SK-N-SH (cell line): ENCODE measurements at regions not wholly inside any gene's neighbourhood (a gene's known extent, or its start where the extent isn't known, plus 50 kb on each side); places are given as distances from the start of the nearest gene placed in this dataset.
"Not testable (repeated sequence)": the region's sequence is repeated elsewhere in the genome, so short reads cannot be mapped to it uniquely, and the experiment has no call there.

Source experiments
- CTCF ChIA-PET: fragments of 300-600, 350-600 bp; formaldehyde crosslinking; extraction: SDS; loops from one replicate; lab custom pipeline; 2021; lab: Yijun Ruan, JAX
- POLR2A ChIA-PET: fragments of 350-600 bp; sonication (Branson Sonifier 250); formaldehyde crosslinking; extraction: SDS; loops from one replicate; lab custom pipeline; 2020; ENCODE audit warnings: antibody characterized with exemption, inconsistent platforms; lab: Yijun Ruan, JAX
- DNase-seq: peaks from one replicate; pipeline ENCODE4 v3.0.0; 2012
- H2AFZ ChIP-seq: fragments of 200-600 bp; sonication (generic); 2 replicates; pipeline ENCODE4 v1.8.1; 2016; ENCODE audit warnings: antibody characterized with exemption, mild to moderate bottlenecking, low read depth
- H3F3A ChIP-seq: fragments of 200-600 bp; sonication (generic); replicated peaks from 2 replicates; pipeline ENCODE3; 2016; ENCODE audit warnings: antibody characterized with exemption, mild to moderate bottlenecking; ENCODE audit not compliant: insufficient read depth
- H3K27ac ChIP-seq, 2 experiments: fragments of 200-500 bp in 1 of 2; fragments of 200-600 bp in 1 of 2; sonication (Bioruptor generic) in 1 of 2; sonication (generic), shearing (Covaris generic) in 1 of 2; 2 replicates each; pipeline versions ENCODE4 v1.5.1 to v1.6.1; 2014 to 2016; ENCODE audit warnings: low read depth in 2 of 2, inconsistent platforms in 1 of 2, low read length in 1 of 2, mild to moderate bottlenecking in 1 of 2, mixed read lengths in 1 of 2
- H3K27me3 ChIP-seq: fragments of 200-600 bp; sonication (generic), shearing (Covaris generic); 2 replicates; pipeline ENCODE4 v1.6.1; 2016; ENCODE audit warnings: mixed run types; ENCODE audit not compliant: insufficient read depth
- H3K36me3 ChIP-seq, 2 experiments: fragments of 200-500 bp in 1 of 2; fragments of 200-600 bp in 1 of 2; sonication (Bioruptor generic) in 1 of 2; sonication (generic) in 1 of 2; replicated peaks in 1 of 2; 2 replicates each; pipeline versions ENCODE3 to v1.5.1; 2014 to 2016; ENCODE audit warnings: low read length in 1 of 2, mild to moderate bottlenecking in 1 of 2; ENCODE audit not compliant: insufficient read depth in 2 of 2, control insufficient read depth in 1 of 2
- H3K4me1 ChIP-seq, 2 experiments: fragments of 200-500 bp in 1 of 2; fragments of 200-600 bp in 1 of 2; sonication (Bioruptor generic) in 1 of 2; sonication (generic), shearing (Covaris generic) in 1 of 2; 2 replicates each; pipeline versions ENCODE4 v1.5.1 to v1.6.1; 2014 to 2016; ENCODE audit warnings: low read depth in 1 of 2, low read length in 1 of 2, mixed run types in 1 of 2; ENCODE audit not compliant: insufficient read depth in 2 of 2, control insufficient read depth in 1 of 2
- H3K4me2 ChIP-seq: fragments of 200-600 bp; sonication (generic), shearing (Covaris generic); 2 replicates; pipeline ENCODE4 v1.6.1; 2017; ENCODE audit warnings: mixed run types
- H3K4me3 ChIP-seq, 2 experiments: fragments of 200-500 bp in 1 of 2; fragments of 200-600 bp in 1 of 2; sonication (Bioruptor generic) in 1 of 2; sonication (generic), shearing (Covaris generic) in 1 of 2; 2 replicates each; pipeline versions ENCODE4 v1.5.1 to v1.8.1; 2014 to 2016; ENCODE audit warnings: low read depth in 2 of 2, inconsistent platforms in 1 of 2, low read length in 1 of 2, mild to moderate bottlenecking in 1 of 2, mixed read lengths in 1 of 2, moderate library complexity in 1 of 2
- H3K79me2 ChIP-seq: fragments of 200-600 bp; sonication (generic); 2 replicates; pipeline ENCODE4 v1.8.1; 2017; ENCODE audit warnings: mild to moderate bottlenecking; ENCODE audit not compliant: insufficient read depth
- H3K9ac ChIP-seq: fragments of 200-600 bp; sonication (generic); 2 replicates; pipeline ENCODE4 v1.6.1; 2017; ENCODE audit warnings: mixed run types
- H3K9me2 ChIP-seq: fragments of 200-600 bp; sonication (generic); 2 replicates; pipeline ENCODE4 v1.6.1; 2017; ENCODE audit warnings: mixed run types
- H3K9me3 ChIP-seq: fragments of 200-600 bp; sonication (generic); 2 replicates; pipeline ENCODE4 v1.6.1; 2017; ENCODE audit warnings: mixed run types, mild to moderate bottlenecking, moderate library complexity
- H4K20me1 ChIP-seq: fragments of 200-600 bp; sonication (generic); 2 replicates; pipeline ENCODE4 v1.6.1; 2017; ENCODE audit warnings: mild to moderate bottlenecking, mixed run types; ENCODE audit not compliant: insufficient read depth
- CHD2 ChIP-seq: fragments of 150-350 bp; IDR thresholded peaks from 2 replicates; pipeline ENCODE4 v1.6.1; 2018; ENCODE audit warnings: low read length; ENCODE audit not compliant: partially characterized antibody
- CTCF ChIP-seq: fragments of 200-600 bp; sonication (generic); IDR thresholded peaks from 2 replicates; pipeline ENCODE4 v1.6.1; 2017; ENCODE audit warnings: antibody characterized with exemption, mild to moderate bottlenecking, moderate library complexity
- FOXM1 ChIP-seq: IDR thresholded peaks from 2 replicates; pipeline ENCODE4 v1.4.0; 2012; ENCODE audit warnings: low read depth, mild to moderate bottlenecking
- GABPA ChIP-seq: IDR thresholded peaks from 2 replicates; pipeline ENCODE4 v1.4.0; 2012; ENCODE audit warnings: low read depth, mild to moderate bottlenecking
- IRF3 ChIP-seq: fragments of 150-350 bp; IDR thresholded peaks from 2 replicates; pipeline ENCODE4 v1.6.1; 2016; ENCODE audit warnings: mild to moderate bottlenecking, low read depth, low read length
- MAX ChIP-seq: IDR thresholded peaks from 2 replicates; pipeline ENCODE4 v1.4.0; 2012; ENCODE audit warnings: low read depth
- RAD21 ChIP-seq: IDR thresholded peaks from 2 replicates; pipeline ENCODE4 v1.6.1; 2012; ENCODE audit warnings: mild to moderate bottlenecking, low read length
- RFX5 ChIP-seq: IDR thresholded peaks from 2 replicates; pipeline ENCODE4 v1.6.1; 2012; ENCODE audit warnings: mild to moderate bottlenecking, improper control_type of control experiment, low read length
- TCF12 ChIP-seq: IDR thresholded peaks from 2 replicates; pipeline ENCODE4 v1.4.0; 2012
- YY1 ChIP-seq: IDR thresholded peaks from 2 replicates; pipeline ENCODE4 v1.4.0; 2012; ENCODE audit warnings: low read depth, mild to moderate bottlenecking
- ZBTB33 ChIP-seq: IDR thresholded peaks from 2 replicates; pipeline ENCODE4 v1.4.0; 2012; ENCODE audit warnings: low read depth, borderline replicate concordance
- WGBS: methylation state at CpG from one replicate; pipeline ENCODE4 v1.1.6; 2017; ENCODE audit warnings: low lambda C conversion rate; 5-methylcytosine and 5-hydroxymethylcytosine counted together

GRCh38 chr2:81363800-81364199 lies 1059.2 kb upstream of the LRRTM1 start:
- no peaks in the 10 kb centered on the region for H3K9me2 ChIP-seq
- H3K9me3 ChIP-seq: no peaks in the 10 kb centered on the region; the same call in 1 of the 2 replicates
- no peaks in the 10 kb centered on the region for H3K4me1 ChIP-seq
- no peak overlapping the region for H2AFZ ChIP-seq
- no peak overlapping the region for H3K27ac ChIP-seq
- no peak for TF ChIP-seq RFX5
- TF ChIP-seq ZBTB33: no peak
- TF ChIP-seq TCF12: no peak
- no peak for TF ChIP-seq MAX
- TF ChIP-seq CHD2: no peak
- TF ChIP-seq RAD21: no peak
- TF ChIP-seq FOXM1: no peak
- no peak for TF ChIP-seq GABPA
- no peak for TF ChIP-seq YY1
- TF ChIP-seq CTCF: no peak
- no peak for TF ChIP-seq IRF3
- no peak overlapping the region for H3K4me3 ChIP-seq
- no peak overlapping the region for H3K9ac ChIP-seq
- no peaks in the 10 kb centered on the region for H3K79me2 ChIP-seq
- H3F3A ChIP-seq: no peaks in the 10 kb centered on the region
- no peaks in the 10 kb centered on the region for H3K27me3 ChIP-seq
- no peaks in the 10 kb centered on the region for H3K36me3 ChIP-seq
- ChIA-PET POLR2A (no interaction called here), CTCF (no interaction called here)
- DNase-seq: no peak
- no peak overlapping the region for H3K4me2 ChIP-seq
- no peaks in the 10 kb centered on the region for H4K20me1 ChIP-seq

GRCh38 chr2:81362468-81362867 lies 1057.9 kb upstream of the LRRTM1 start:
- H3F3A ChIP-seq, H3K4me3 ChIP-seq, H3K9ac ChIP-seq, H3K4me1 ChIP-seq, H3K79me2 ChIP-seq, H3K9me2 ChIP-seq, H3K4me2 ChIP-seq, H3K27ac ChIP-seq, H4K20me1 ChIP-seq, H2AFZ ChIP-seq, H3K27me3 ChIP-seq, DNase-seq, H3K9me3 ChIP-seq, H3K36me3 ChIP-seq, POLR2A ChIA-PET, CTCF ChIA-PET: not testable (repeated sequence)
- 13% methylated on average over 8 of the region's 11 CpGs for WGBS
